DMS 273 treated with DMSO at 0.1 percent for 48 hours (cell line): ENCODE measurements at regions not wholly inside any gene's neighbourhood (a gene's known extent, or its start where the extent isn't known, plus 50 kb on each side); places are given as distances from the start of the nearest gene placed in this dataset.

Experiments
- DNase-seq: peaks from one replicate; lab custom pipeline; 2025; lab: John Stamatoyannopoulos, UW

DNA sequence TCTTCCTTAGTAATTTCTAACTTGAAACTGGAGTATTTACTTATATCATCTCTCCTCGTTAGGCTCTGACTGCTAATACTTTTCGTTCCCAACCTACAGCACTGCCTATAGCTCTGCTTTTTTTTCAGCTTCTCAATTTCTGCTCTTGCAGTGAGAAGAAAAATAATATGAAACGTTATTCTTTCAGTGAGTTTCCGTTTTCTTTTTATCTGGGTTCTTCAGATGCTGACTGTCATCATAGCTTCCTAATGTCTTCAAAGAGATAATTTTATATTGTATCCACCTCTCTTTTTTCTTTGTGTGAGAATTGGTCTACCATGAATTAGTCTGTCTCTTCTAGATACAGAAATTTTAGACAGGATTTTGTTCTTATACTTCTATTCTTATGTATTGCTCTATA lies 454.9 kb downstream of the LMO7 start:
- no peak for DNase-seq

DNA sequence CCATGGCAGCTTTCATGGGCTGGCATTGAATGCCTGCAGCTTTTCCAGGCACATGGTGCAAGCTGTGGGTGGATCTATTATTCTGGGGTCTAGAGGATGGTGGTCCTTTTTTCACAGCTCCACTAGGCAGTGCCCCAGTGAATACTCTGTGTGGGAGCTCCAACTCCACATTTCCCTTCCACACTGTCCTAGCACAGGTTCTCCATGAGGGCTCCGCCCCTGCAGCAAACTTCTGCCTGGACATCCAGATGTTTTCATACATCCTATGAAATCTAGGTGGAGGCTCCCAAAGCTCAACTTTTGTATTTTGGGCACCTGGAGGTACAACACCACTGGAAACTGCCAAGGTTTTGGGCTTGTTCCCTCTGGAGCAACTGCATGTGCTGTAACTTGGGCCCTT lies 450.6 kb downstream of the LMO7 start:
- DNase-seq = no peak

DNA sequence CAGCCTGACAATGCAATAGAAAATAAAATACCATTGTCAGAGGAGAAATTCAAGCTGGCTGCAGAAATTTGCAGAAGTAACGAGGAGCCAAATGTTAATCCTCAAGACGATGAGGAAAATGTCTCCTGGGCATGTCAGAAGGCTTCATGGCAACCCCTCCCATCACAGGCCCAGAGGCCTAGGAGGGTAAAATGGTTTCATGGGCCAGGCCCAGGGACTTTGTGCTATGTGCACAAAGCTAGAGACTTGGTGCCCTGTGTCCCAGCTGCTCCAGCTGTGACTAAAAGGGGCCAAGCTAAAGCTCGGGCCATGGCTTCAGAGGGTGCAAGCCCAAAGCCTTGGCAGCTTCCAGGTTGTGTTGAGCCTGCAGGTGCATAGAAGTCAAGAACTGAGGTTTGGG lies 431.7 kb downstream of the LMO7 start:
- DNase-seq = no peak

DNA sequence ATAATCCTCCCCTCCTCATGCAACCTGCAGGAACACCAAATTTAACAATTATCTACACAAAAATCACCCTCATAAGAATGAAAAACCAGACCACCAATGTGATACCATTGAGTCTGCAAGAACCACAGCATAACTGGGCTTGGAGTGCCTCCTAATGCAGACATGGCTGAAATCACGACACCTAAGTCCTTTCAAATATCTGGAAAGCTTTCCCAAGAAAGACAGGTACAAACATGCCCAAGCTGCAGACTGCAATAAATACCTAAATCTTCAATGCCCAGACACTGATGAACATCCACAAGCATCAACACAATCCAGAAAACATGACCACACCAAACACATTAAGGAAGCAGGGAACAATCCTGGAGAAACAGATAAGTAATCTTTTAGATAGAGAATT lies 417.1 kb downstream of the LMO7 start:
- no peak for DNase-seq

DNA sequence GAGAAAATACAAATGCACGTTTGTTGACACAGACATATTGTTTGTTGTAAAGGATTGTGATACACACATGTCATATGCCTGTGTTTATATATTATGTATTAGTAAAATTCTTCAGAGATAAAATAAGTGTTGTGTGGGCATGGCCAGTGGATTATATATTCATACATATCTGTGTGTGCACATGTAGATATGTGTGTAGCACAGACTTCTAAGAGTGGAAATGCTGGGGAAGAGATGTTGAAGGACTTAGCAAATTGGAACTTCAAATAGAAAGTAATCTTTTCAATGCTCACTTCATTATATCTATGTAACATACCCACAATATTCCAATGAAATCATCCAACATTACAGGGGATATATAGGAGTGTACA lies 413.2 kb downstream of the LMO7 start:
- no peak for DNase-seq

DNA sequence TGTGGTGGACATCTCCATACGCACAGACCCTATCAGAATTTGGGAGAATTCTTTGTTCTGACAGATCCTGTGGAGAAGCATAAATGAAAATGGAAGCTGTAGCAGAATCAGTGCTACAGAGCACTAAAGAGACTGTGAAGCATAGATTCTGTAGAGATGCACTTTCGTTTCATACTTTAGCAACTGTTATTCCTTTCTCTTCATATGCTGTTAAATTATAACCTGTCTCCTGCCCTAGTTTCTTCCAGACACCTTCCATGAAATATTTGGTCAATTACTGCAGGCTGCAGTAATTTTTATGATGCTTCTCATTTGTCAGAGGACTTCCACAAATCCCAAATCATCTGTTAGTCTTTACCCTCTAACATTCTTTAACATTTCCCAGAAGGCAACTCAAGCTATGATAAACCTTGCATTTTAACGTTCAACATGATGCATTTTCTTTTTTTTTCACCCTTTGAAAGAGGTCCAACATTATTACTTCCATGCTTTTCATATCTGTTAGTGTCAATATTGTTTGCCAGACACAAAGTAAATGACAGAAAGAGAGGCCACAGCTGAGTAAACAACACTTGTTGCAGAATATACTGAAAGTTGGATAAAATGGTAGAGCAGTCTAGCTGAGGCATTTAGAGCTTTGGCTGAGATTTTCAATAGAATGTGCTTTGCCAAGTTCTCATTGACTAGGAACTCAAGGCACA lies 412.7 kb downstream of the LMO7 start:
- DNase-seq = no peak

DNA sequence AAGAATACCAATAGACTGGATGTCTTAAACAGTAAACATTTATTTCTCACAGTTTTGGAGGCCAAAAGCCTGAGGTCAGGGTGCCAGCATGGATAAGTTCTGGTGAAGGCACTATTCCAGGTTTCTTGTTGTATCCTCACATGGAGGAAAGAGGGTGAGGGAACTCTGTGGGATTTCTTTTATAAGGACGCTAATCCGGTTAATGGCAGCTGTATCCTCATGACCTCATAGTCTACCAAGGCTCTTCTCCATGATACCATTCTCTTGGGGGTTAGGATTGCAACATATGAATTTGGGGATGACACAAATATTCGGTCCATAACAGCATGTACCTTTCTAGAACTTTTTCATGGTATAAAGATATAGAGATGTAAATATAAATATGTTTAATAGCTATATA lies 412.0 kb downstream of the LMO7 start:
- DNase-seq = no peak

DNA sequence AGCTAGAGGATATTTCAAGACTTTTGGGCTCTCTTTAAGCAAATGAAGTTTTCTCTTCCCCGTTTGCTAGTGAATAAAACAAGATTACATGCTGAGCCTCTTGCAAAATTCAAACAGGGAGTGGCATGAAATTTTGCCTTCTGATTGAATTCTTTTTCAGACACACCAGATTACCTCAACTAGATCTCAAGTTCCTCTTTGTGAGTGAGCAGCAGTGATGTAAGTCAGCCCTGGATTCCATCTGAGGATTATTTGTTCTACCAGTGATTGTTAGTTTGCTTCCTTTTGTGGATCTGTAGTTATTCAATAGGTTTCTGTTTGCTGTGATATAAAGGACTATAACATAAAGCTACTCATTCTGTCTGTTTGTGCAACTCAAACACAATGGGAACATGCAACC lies 407.7 kb downstream of the LMO7 start:
- no peak for DNase-seq

DNA sequence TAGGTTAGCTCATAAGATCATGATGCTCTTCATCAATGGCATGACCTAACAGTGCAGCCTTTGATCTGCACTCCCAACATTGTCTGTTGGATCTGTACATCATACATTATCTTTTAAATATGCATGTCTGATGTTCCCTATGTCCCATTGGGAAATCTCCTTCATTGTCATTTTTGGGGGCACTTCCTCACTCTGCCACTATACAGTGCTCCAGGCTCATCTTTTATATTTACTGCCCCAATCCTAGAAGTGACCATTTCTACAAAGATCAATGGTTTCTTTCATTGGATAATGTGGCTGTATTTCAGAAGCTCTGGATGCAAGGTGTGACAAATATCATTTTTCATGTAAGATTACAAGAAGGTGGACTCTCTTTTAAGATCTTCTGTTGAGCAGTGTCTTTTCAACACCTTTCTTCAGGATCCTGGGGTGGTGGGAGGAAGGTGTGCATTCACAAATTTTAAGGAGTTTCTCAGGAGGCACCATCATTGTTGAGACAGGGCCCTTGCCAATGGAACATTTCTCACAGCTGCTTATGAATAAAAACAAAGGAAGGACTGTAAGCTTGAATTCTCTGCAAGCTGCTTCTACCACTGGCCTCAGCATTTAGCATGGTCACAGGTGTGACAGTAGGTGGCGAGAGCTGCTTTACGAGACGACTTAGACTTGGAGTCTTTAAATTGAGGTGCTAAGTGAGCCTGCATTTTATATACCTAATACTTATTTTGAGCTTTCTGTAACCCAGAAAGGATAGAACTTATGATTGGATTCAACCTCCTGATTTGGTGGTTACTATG lies 403.0 kb downstream of the LMO7 start:
- no peak for DNase-seq

DNA sequence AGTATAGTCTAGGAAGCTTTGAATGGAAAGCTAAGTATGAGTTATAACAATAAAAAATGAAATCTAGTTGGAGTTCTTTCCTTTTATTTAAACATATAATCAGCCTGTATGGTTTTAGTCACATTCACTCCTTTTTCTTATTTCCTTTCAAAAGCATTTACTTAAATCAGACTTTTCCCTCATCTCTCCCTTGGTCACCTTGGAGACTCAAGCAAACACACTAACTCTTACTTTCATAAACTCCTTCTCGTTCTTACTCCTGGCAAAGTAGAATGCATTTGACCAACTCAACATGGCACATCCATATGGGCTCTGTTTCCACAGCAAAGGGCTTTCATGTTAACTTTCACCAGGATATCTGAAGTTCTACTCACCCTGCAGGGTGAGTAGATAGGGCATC lies 400.0 kb downstream of the LMO7 start:
- no peak for DNase-seq

DNA sequence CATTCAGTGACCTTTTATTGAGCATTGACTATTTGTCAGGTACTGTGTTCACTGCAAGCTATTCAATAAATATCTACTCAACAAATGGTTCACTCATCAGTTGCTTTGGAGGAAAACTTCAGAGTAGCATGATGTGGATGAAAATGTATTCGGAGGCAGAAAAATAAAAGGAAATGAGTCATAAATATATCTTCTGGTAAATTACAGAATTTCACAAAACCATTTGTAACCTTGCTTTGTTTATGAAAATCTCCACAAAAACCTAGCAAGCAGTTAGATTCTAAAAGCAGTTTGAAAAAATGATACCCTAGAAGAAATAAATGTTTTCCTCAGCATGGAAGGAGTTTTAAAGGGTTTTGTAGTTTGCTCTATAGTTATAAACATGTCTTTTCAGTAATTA lies 399.6 kb downstream of the LMO7 start:
- no peak for DNase-seq

DNA sequence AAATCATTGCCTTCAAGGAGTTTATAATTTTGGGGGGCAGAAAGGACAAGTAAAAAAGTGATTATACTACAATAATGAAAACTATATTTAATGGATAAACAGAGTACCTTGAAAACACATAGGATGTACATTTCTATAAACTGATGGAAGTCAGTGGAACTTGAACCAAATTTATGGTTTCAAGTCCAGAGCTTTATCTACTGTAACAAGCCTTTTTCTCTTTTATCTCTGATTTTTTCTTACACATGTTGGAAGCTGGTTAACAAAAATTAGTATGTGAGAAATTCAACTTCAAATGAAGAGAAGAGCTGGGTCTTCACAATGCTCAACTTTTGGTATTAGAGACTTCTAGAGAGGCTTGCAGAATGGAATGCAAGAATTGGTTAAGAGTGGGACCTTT lies 393.6 kb downstream of the LMO7 start:
- no peak for DNase-seq

DNA sequence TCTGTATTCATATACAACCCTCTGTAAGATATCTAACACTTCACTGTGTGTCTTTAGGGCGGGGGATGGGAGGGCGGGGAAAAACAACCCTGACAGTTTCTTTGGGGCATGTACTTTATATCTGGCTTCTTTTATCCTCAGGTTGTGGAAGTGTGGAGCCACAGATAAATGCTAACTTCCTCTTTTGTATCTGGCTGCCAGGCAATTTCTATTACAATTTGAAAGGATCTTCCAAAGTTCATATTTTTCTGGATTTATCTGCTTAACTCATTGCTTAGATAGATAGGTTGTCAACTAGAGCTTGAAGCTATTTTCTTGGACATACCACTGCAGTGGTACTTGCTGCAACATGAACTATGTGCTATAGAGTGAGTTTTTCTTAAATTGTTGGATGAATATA lies 393.0 kb downstream of the LMO7 start:
- no peak for DNase-seq

DNA sequence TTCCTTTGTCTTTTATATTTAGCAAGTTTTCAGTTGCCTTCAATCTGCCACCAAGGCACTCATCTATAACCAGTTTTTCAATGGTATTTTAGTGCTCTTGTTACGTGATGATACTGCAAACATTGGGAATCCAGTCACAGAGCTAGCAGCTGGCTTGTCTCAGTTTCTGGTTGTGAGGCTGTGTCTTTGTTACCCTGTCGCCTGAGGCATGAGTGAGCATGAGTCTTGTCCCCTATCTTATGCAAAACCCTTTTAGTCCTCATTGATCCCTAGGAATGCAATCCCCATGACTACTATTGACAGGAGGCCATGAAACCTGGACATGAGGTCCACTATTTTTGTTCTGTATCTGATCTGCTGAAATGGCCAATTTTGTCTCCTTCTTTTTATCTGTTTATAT lies 391.0 kb downstream of the LMO7 start:
- DNase-seq = no peak

DNA sequence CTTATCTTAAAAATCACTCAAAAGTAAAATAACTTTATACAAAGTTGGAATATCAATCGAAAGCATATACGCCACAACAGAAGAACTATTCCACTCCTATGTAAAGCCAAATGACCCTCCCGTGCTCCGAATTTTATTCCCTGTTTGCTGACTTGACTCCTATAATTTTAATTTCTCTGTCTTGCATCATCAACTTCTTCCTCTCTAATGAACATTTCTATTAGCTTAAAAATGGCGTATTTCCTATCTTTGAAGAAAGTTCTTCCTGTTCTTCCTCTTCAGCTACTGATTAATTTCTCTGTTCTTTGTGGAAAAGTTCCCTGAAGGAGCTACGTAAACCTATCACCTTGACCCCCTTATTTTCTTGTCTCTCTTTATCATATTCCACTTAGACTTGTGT lies 389.3 kb downstream of the LMO7 start:
- no peak for DNase-seq

DNA sequence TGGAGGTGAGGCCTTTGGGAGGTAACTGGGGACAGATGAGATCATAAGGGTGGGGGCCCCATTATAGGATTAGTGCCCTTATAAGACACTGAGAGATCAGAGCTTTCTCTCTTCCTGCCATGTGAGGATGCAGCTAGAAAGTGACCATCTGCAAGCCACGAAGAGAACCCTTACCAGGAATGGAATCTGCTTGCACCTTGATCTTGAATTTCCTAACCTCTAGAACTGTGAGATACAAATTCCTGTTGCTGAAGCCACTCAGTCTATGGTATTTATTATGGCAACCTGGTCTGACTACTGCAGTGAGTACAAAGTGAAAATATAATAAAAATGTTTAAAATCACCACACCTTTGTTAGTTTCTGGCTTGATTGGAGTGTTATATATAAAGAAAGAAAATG lies 388.0 kb downstream of the LMO7 start:
- no peak for DNase-seq

DNA sequence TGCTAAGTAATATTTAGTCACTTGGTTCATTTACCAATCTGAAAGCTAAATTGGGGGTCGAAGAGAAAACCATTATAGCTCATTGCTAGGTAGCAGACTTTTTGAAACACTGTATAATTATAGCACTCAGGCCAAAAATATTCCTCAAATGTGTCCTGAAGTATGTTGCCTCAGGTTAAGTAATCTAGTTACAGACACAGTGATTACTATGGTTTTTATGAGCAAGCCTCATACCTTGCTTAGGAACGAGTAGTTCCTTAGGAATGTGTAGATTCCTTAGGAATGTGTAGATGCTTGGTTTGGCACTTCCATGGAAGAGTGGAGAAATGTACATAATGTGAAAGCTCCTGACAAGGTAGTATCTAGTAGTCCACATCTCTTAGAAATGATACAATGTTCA lies 387.5 kb downstream of the LMO7 start:
- DNase-seq = no peak

DNA sequence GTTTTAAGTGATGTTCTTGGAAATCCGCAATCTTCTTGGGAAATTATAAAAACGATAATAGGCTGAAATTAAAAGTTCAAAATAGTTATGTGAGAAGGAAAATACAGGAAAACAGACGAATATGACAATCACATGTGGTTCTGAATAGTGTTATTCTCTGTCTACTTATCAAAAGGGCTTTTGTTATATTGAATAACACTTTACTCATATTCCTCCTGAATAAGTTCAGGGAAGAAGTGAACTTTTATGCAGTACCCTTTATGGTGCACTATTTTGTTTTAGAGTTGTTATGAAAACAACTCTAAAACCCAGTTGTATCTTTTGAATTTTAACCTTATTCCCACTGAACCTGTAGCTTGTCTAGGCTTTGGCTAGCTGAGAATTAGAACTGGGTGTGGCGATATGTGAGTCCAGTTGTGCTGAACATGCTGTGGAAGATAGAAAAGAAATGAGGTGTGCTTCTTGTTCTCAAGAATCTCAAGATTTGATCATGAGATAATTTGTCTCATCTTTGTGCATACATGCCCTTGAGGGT lies 384.4 kb downstream of the LMO7 start:
- DNase-seq = no peak

DNA sequence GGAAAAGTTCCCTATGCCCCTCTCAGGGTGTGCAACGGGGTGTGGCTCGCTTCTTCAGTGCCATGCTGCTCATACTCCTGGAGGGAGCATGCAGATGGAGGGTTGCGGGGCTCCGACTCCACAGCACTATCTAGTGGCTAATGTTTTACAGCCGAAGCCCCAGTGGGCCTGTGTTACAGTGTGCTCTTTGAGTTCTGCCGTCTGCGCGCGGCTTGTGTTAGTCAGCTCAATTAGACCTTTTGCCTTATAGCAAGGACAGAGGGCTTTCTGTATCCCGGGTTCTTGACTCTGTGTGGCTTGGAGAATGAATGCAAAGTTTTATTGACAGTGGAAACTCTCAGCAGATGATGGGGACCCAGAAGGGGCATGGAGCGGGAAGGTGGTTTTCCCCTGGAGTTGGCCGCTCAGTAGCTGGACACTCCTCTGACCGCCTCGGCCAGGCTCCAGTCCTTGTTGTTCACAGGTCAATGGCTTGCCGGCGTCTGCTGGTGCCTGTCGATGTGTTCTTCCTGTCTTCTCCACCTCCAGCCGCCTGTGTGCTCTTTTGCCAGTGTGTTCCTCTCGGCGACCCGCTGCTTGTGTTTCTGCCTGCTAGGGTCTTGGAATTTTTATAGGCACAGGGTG lies 383.4 kb downstream of the LMO7 start:
- DNase-seq = no peak

DNA sequence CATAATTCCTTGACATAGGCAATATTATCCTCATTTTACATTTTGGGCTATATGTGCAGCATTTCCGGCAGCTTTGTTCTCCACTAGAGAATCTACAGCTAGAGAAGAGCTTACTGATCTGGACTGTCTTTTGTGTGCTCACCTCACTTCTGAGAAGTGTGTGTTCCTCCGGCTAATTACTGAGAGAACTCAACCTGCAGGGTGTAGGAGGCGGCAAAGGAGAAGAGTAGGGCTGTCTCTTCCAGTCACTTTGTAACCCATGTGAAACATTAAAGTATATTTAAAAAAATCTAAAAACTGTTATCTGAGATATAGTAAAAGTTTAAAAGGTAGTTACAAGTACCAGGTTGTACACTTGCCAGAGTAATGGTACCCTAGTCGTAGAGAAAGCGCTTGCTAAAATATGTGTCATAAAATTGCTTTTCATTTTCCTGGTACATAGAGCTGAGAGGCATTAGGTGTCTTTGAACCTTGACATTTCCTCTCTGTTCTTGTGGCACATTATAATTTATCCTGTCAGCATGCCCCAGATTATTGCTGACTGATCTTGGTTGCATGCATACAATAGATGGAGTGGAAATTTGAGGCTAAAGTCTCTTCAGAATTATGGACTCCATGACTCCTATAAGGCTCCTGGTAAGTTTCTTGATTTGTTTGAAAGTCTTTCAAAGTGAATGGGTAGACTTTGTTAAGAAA lies 381.9 kb downstream of the LMO7 start:
- no peak for DNase-seq

DNA sequence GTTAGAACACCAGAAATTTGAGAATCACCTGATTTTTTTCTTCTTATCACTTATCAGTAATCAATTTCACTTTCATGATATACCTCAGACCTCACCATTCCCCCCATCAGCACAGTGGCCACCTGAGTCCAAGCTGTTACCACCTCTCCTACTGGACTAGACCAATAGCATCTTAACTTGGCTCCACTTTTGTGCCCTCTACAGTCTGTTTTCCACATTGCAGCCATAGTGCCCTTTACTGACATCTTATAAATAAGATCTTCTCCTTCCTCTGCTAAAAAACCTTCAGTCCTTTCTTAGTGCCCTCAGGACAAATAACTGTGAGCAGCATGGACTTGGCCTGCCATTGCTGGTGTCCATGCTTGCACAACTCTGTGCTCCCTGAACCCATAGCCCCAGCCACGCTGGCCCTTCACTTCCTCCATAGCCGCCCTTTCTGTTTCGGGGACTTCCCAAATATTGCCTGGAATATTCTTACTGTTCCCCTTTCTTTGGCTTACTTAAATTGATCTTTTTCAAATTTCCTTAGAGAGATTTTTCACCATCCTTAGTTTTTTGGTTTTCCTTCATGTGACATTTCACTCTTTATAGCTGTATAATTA lies 380.8 kb downstream of the LMO7 start:
- no peak for DNase-seq
